WERI-Rb-1 (cell line): ENCODE measurements at regions not wholly inside any gene's neighbourhood (a gene's known extent, or its start where the extent isn't known, plus 50 kb on each side); places are given as distances from the start of the nearest gene placed in this dataset.

Experiments
- DNase-seq: peaks from one replicate; pipeline ENCODE4 v3.0.0-alpha.2; 2020
- H3K27ac ChIP-seq: fragments of 250-450 bp; sonication (Bioruptor Pico); 2 replicates; pipeline ENCODE4 v1.5.1; 2020; ENCODE audit warnings: mild to moderate bottlenecking, moderate library complexity
- H3K27me3 ChIP-seq: fragments of 250-450 bp; sonication (Bioruptor Pico); 2 replicates; pipeline ENCODE4 v1.5.1; 2021; ENCODE audit warnings: mild to moderate bottlenecking, low read depth, moderate library complexity; ENCODE audit not compliant: insufficient read depth, severe bottlenecking
- H3K36me3 ChIP-seq: fragments of 250-450 bp; sonication (Bioruptor Pico); 2 replicates; pipeline ENCODE4 v1.5.1; 2020; ENCODE audit warnings: mild to moderate bottlenecking, moderate library complexity
- H3K4me3 ChIP-seq: 2 replicates; pipeline ENCODE4 v1.5.1; 2011; ENCODE audit warnings: low read depth, mild to moderate bottlenecking, control low read depth, low read length
- H3K9me3 ChIP-seq: fragments of 250-450 bp; sonication (Bioruptor Pico); 2 replicates; pipeline ENCODE4 v1.5.1; 2021; ENCODE audit warnings: mild to moderate bottlenecking, moderate library complexity; ENCODE audit not compliant: severe bottlenecking
- TF ChIP-seq, protein P1 (sequence below): IDR thresholded peaks from 2 replicates; pipeline ENCODE4 v1.5.1; 2011; ENCODE audit warnings: low read depth, mild to moderate bottlenecking, control low read depth, inconsistent platforms, low read length

DNA sequence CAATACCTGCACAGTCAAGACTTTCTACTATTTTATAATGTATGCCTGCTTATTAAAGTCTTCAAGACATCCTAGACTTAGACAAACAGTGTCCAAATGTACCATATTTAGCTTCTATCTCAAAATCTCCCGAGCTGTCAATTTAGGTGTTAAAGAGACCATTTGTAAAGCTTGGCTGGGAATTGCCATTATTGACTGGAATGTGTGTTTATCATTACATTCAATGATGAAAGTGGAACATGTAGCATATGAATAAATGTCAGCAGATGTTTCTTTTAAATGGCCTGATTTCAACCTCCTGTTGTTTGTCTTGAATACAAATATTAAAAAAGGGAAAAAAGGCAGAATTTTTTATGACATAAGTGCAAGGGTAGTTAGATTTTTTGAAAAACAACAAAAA, 572.3 kb downstream of the PRKD1 start:
- Histone ChIP-seq H3K27ac (no peak overlapping the region), H3K4me3 (no peak overlapping the region), H3K27me3 (no peaks in the 10 kb centered on the region), H3K9me3 (no peaks in the 10 kb centered on the region), H3K36me3 (no peaks in the 10 kb centered on the region)
- no peak for DNase-seq
- TF ChIP-seq, protein P1, sequence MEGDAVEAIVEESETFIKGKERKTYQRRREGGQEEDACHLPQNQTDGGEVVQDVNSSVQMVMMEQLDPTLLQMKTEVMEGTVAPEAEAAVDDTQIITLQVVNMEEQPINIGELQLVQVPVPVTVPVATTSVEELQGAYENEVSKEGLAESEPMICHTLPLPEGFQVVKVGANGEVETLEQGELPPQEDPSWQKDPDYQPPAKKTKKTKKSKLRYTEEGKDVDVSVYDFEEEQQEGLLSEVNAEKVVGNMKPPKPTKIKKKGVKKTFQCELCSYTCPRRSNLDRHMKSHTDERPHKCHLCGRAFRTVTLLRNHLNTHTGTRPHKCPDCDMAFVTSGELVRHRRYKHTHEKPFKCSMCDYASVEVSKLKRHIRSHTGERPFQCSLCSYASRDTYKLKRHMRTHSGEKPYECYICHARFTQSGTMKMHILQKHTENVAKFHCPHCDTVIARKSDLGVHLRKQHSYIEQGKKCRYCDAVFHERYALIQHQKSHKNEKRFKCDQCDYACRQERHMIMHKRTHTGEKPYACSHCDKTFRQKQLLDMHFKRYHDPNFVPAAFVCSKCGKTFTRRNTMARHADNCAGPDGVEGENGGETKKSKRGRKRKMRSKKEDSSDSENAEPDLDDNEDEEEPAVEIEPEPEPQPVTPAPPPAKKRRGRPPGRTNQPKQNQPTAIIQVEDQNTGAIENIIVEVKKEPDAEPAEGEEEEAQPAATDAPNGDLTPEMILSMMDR, result no peak

DNA sequence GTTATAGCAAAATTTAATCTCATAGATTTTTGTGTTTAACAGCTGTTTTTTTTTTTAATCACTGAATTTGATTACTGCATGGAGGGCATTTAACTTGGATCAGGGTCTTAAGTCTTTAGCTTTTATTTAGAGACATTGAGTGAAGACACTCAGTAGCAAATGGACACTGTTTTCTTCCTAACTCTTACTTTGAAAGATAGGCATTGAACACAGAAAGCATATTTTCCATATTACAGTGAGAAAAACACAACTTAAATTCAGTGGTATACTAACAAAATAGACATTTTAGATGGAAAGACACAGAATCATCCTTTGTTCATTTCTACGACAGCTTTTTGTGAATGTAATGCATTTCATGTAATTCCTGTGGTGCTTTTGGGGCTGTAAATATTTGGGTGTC, 571.8 kb downstream of the PRKD1 start:
- Histone ChIP-seq H3K36me3 (no peaks in the 10 kb centered on the region), H3K27me3 (no peaks in the 10 kb centered on the region), H3K4me3 (no peak overlapping the region), H3K27ac (no peak overlapping the region), H3K9me3 (no peaks in the 10 kb centered on the region)
- TF ChIP-seq, protein P1, result no peak
- no peak for DNase-seq

DNA sequence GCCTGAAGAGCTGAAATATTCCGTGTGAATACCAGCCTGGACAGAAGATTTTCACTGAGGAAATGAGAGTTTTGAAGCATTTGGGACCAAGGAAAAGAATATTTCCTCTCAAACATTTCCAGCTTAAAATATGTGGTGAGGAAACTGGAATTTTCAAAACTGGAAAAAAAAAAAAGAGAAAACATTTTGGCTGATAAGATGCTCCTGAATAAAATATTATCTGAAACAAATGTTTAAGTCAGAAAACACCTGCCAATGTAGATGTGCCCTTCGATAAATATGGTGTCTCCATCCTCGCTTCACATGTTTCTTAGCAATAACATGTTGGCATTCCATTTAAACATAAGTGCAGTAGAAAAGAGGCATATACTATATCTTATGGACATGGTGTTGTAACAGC, 567.0 kb downstream of the PRKD1 start:
- Histone ChIP-seq H3K27ac (no peak overlapping the region), H3K9me3 (no peaks in the 10 kb centered on the region), H3K4me3 (no peak overlapping the region), H3K27me3 (no peaks in the 10 kb centered on the region), H3K36me3 (no peaks in the 10 kb centered on the region)
- no peak for DNase-seq
- TF ChIP-seq, protein P1, result no peak

DNA sequence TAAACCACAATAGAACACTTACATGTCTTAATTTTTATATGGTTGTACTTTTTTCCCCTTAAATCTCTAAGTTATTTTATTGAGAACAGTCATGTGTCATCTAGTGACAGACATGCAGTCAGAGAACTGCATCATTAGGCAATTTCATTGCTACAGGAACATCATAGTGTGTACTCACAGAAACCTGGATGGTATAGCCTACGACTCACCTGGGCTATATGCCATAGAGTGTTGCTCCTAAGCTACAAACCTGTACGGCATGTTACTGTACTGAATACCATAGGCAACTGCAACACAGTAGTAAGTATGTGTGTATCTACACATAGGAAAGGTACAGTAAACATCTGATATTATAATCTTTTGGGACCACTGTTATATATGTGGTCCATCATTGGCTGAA, 557.6 kb downstream of the PRKD1 start:
- TF ChIP-seq, protein P1, result no peak
- Histone ChIP-seq H3K27me3 (no peaks in the 10 kb centered on the region), H3K36me3 (no peaks in the 10 kb centered on the region), H3K9me3 (no peaks in the 10 kb centered on the region), H3K27ac (no peak overlapping the region), H3K4me3 (no peak overlapping the region)
- DNase-seq, result no peak

DNA sequence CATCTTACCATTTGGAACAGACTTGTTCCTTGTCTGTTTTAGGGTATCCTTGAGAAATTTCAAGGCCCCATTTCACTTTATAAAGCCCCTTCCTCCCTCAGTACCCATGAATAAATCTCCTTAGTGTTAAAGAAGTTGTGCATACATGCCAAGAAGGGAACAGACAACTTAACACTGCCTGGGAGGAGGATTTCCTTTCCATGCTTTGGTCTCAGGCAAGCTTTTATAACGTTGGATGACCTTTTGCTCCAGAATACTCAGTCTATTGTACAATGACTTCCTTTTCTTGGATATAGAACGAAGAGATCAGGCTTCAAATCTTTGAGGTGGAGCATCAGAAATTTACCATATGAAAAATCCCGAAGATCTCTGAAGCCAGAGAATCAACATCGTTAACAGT, 551.4 kb downstream of the PRKD1 start:
- Histone ChIP-seq H3K4me3 (no peak overlapping the region), H3K27me3 (no peaks in the 10 kb centered on the region), H3K9me3 (no peaks in the 10 kb centered on the region), H3K36me3 (no peaks in the 10 kb centered on the region), H3K27ac (no peak overlapping the region)
- TF ChIP-seq, protein P1, result no peak
- no peak for DNase-seq

DNA sequence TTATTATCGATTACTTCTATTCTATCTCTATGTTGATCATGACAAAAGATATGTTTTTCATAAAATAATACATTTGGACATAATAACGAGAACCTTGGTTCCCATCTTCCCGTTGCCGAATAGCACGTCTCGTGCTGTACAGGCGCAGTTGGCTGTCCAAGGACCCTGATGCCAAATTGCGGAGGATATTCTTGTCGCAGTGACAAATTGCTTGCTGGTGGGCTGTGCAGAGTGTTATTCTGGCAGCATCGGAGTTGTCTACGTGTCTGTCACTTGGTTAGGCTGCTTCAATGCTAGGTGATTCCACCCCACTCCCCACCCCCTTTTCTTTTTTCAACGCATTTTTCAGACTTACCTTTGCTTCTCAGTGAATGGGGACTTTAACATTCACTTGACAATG, 546.8 kb downstream of the PRKD1 start:
- no peaks in the 10 kb centered on the region for H3K27me3 ChIP-seq
- H3K9me3 ChIP-seq, result no peaks in the 10 kb centered on the region
- TF ChIP-seq, protein P1, result no peak
- no peak for DNase-seq
- H3K27ac ChIP-seq, result no peak overlapping the region
- no peaks in the 10 kb centered on the region for H3K36me3 ChIP-seq
- no peak overlapping the region for H3K4me3 ChIP-seq
